Astrocyte of the spinal cord (primary cell): ENCODE measurements at regions not wholly inside any gene's neighbourhood (a gene's known extent, or its start where the extent isn't known, plus 50 kb on each side); places are given as distances from the start of the nearest gene placed in this dataset.

ENCODE experiments used
- DNase-seq: peaks from one replicate; pipeline ENCODE4 v3.0.0; 2011; ENCODE audit warnings: low read depth, low spot score
- H3K4me3 ChIP-seq: 2 replicates; pipeline ENCODE4 v1.5.1; 2011; ENCODE audit warnings: low read depth, mild to moderate bottlenecking, low read length, moderate library complexity
- CTCF ChIP-seq: IDR thresholded peaks from 2 replicates; pipeline ENCODE4 v1.5.1; 2012; ENCODE audit warnings: low read depth, mild to moderate bottlenecking, low read length, inconsistent platforms
- in situ Hi-C: cut with HindIII; loops from 2 replicates; pipeline ENCODE4 v1.10.0; 2017; ENCODE audit warnings: low sequenced_read_pairs

DNA sequence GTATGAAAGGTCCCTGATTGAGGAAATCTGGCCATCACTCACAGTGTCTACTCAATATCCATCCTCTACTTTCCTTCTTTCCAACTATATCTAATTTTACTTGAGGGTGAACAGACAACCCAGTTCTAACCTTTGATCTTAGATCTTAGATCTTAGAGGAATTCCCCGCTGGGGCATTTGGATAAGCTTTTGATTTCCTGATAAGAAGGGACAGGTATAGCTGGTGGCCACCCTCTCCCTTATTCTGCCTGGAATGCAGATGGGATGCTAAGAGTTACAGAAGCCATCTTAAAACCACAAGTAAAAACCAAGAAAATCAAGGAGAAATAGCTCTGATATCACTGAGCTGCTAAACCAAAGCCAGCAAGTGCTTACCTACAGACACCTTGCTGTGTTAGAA is 77.2 kb upstream of the ACSL3 start:
- in situ Hi-C loops = no loop called here
- TF ChIP-seq CTCF = no peak
- no peak for DNase-seq
- no peak overlapping the region for H3K4me3 ChIP-seq

DNA sequence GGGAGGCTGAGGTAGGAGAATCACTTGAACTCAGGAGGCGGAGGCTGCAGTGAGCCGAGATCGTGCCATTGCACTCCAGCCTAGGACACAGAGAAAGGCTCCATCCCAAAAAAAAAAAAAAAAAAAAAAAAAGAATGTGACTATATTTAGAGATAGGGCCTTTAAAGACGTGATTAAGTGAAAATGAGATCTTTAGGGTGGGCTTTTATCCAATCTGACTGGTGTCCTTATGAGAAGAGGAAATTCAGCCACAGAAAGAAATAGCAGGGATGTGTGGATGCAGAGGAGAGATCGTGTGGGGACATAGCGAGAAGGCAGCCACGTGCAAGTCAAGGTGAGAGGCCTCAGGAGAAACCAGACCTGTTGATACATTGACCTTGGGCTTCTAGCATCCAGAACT is 69.9 kb upstream of the ACSL3 start:
- no peak for TF ChIP-seq CTCF
- H3K4me3 ChIP-seq = no peak overlapping the region
- no peak for DNase-seq
- in situ Hi-C loops = no loop called here

DNA sequence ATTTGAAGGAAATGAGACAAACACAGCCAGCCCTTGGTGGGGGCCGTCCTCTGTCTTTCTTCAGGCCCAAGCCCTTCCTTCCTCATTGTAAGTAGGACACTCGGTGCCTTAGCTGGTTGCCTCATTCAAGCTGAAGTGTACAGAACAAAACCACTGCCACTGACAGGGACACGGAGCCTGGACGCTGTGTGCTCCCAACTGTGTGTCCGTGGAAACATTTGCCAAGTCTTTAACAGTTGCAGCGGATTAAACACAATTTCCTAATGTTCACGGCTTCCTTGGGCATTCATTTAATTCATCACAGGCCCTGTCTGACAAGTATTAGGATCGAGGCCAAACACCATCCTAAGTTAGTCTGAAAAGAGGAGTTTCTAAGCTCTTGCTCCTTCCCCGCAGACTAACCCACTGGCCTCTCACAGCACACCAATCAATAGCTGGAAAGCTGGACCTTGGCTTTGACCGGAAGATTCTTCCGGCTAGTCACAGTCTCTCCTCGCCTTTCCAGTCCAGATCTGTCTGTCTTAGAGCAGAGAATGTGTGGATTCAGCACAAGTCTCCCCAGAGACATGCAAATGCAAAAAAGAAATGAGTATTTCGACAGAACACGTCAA is 68.7 kb upstream of the ACSL3 start:
- in situ Hi-C loops = no loop called here
- H3K4me3 ChIP-seq = no peak overlapping the region
- no peak for DNase-seq

GRCh38 chr2:222794585-222795449 is 66.0 kb upstream of the ACSL3 start:
- H3K4me3 ChIP-seq = no peak overlapping the region
- no peak for TF ChIP-seq CTCF
- in situ Hi-C loops = no loop called here
- DNase-seq = no peak

More for the DNA sequence above, 68.7 kb upstream of the ACSL3 start:
- no peak for TF ChIP-seq CTCF

- in situ Hi-C loops = no loop called here
- TF ChIP-seq CTCF = no peak
- no peak overlapping the region for H3K4me3 ChIP-seq
- DNase-seq = no peak
Measured at GRCh38 chr2:222795450-222796357, 65.1 kb upstream of the ACSL3 start.

DNA sequence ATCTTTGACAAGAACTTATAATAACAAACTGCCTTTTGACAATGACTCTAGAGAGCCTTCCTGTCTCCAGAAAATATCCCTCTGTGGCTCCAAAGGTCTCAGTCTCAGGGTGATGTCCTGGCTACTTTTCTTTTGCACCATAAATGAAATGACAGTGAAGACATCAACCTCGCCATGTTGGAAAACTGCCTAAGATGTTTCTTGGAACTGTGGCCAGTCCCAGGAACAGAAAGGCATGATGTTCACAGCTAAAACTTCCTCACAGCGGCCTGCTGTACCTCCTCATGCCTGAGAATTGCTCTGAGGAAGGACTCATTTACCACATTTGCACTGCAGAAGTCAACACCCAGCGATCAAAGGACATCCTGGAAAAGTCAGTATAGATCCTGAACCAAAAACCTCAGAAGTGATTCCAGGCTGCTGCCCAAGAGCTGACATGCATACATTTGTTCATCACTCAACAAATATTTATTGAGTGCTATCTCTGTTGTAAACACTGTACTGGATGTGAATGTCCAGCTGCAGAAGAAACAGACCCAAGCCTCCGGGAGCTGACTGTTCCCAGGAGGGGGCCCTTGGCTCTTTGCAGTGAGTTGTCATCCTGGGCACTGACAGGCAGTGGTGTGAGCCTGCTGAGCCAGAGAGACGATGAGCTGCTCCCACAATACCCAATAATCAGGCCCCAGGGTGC is 64.3 kb upstream of the ACSL3 start:
- no peak for TF ChIP-seq CTCF
- H3K4me3 ChIP-seq = no peak overlapping the region
- in situ Hi-C loops = no loop called here
- peak; percentile 25 for DNase-seq
